Activated CD4-positive, alpha-beta T cell treated with anti-CD3 and anti-CD28 coated beads, Interleukin-2, Interleukin-6, amounts not matched to agents 100 ng/mL and 50 ng/mL, durations not matched to agents 16 hours and 8 hours (primary cell): ENCODE measurements at regions not wholly inside any gene's neighbourhood (a gene's known extent, or its start where the extent isn't known, plus 50 kb on each side); places are given as distances from the start of the nearest gene placed in this dataset.

Source experiments
- DNase-seq: peaks from one replicate; pipeline ENCODE4 v3.0.0-alpha.2; 2020

GRCh38 chr11:27968461-27968860, 139.5 kb downstream of the KIF18A start:
- no peak for DNase-seq

GRCh38 chr11:27965559-27965958, 142.4 kb downstream of the KIF18A start:
- DNase-seq, result no peak

- DNase-seq, result no peak
These were observed 144.6 kb downstream of the KIF18A start for GRCh38 chr11:27963370-27963769.

GRCh38 chr11:27949951-27950738, 157.8 kb downstream of the KIF18A start:
- DNase-seq, result no peak

GRCh38 chr11:27945348-27945747, 162.6 kb downstream of the KIF18A start:
- no peak for DNase-seq

- no peak for DNase-seq
These were observed 169.9 kb downstream of the KIF18A start for GRCh38 chr11:27938011-27938410.

GRCh38 chr11:27934830-27935145, 173.2 kb downstream of the KIF18A start:
- no peak for DNase-seq

GRCh38 chr11:27933992-27934829, 173.7 kb downstream of the KIF18A start:
- no peak for DNase-seq

GRCh38 chr11:27931770-27932169, 176.2 kb downstream of the KIF18A start:
- no peak for DNase-seq

- DNase-seq, result no peak
These were observed 177.0 kb downstream of the KIF18A start for GRCh38 chr11:27930946-27931345.

- no peak for DNase-seq
These were observed 179.1 kb downstream of the KIF18A start for GRCh38 chr11:27928809-27929208.

- DNase-seq, result no peak
These were observed 180.9 kb downstream of the KIF18A start for GRCh38 chr11:27926981-27927481.

GRCh38 chr11:27926486-27926885, 181.5 kb downstream of the KIF18A start:
- no peak for DNase-seq

- DNase-seq, result no peak
These were observed 186.5 kb downstream of the KIF18A start for GRCh38 chr11:27921472-27921871.

- DNase-seq, result no peak
These were observed 191.3 kb downstream of the KIF18A start for GRCh38 chr11:27916541-27917100.

GRCh38 chr11:27914080-27914479, 193.9 kb downstream of the KIF18A start:
- no peak for DNase-seq

- no peak for DNase-seq
These were observed 194.3 kb downstream of the KIF18A start for GRCh38 chr11:27913650-27914049.

- DNase-seq, result no peak
These were observed 195.0 kb downstream of the KIF18A start for GRCh38 chr11:27912916-27913315.

GRCh38 chr11:27910186-27910931, 197.6 kb downstream of the KIF18A start:
- no peak for DNase-seq

GRCh38 chr11:27909386-27909785, 198.6 kb downstream of the KIF18A start:
- no peak for DNase-seq

- no peak for DNase-seq
These were observed 199.3 kb downstream of the KIF18A start for GRCh38 chr11:27908621-27909020.

GRCh38 chr11:27907530-27907929, 200.4 kb downstream of the KIF18A start:
- DNase-seq, result no peak

GRCh38 chr11:27907091-27907490, 200.9 kb downstream of the KIF18A start:
- no peak for DNase-seq
